Stimulated activated CD4-positive, alpha-beta T cell treated with anti-CD3 and anti-CD28 coated beads, Interleukin-12 subunit alpha, Interleukin-12 subunit beta, amount 100 ng/mL, for 24 hours (primary cell): ENCODE measurements at regions not wholly inside any gene's neighbourhood (a gene's known extent, or its start where the extent isn't known, plus 50 kb on each side); places are given as distances from the start of the nearest gene placed in this dataset.

Experiments
- DNase-seq, 2 experiments: peaks; one replicate each; pipeline ENCODE4 v3.0.0-alpha.2; 2020; ENCODE audit warnings: low read depth in 2 of 2

DNA sequence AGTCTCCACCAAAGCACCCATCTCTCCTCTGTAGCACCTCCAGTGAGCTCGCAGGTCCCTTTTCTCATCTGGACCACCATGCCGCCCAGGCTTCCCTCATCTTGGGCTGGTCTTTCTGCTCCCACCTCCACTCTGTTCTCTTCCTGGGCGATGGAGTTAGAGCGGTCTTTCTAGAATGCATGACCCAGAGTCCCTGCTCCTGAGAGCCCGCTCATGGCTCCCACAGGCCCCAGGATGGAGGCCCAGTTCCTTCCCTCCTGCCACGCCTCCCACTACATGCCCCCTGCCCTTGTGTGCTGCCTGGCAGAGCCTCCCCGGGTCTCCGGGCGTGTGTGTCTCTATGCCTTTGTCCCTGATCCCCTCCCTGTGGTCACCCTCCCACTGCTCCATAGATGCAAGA lies 100.7 kb upstream of the RTL1 start:
- DNase-seq = no peak

DNA sequence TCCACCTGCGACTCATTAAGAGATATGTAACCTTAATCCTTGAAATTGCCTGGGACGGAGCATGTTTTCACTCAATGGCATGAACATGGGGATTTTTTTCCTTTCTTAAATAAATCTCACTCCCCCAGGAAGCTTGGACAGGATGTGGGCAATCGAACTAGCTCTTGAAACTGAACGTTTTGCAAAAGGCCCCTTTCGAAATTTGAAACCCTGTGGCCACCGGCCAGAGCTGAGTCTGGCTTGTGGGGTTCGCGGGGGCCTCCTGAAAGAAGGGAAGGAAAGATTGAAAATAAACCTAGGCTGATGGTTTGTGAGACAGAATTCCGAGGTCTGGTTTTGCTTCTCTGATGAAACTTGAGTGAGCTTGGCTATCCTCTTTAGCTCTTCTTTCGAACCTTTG lies 101.4 kb upstream of the RTL1 start:
- DNase-seq = no peak

DNA sequence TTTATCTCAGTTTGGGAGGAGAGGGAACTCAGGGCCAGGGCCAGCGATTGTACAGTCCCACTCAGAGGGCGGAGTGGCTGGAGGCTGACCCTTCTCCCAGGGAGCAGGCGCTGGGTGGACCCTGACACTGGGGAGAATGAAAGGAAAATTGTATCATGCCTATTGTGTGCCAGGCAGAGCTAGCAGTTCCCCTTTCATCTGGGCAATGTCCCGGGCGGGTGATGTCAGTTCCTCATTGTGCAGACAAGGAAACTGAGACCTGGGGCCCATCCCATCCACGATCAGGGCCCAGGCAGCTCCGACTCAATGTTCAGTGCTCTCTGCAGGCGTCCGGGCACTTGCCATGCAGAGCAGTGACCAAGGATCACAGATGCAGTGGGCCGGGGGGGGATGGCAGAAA lies 101.9 kb upstream of the RTL1 start:
- no peak for DNase-seq

DNA sequence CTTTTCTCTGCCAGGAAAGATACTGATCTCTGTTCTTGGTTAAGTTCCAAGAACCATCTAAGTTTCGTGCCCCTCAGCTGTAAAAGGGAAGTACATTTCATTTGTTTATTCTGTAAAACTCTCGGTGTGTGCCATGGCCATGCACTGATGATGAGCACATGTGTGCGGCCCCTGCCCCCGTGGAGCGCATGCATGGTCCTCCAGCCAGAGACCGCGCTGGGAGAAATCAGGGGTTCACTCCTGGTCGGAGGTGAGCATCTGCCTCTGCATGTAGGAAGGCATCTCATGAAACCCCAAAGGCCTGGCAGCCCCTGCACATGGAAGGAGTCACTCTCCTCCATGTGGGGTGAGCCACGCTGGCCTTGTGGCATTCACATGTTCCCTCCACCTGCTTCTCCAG lies 102.5 kb upstream of the RTL1 start:
- DNase-seq = no peak

DNA sequence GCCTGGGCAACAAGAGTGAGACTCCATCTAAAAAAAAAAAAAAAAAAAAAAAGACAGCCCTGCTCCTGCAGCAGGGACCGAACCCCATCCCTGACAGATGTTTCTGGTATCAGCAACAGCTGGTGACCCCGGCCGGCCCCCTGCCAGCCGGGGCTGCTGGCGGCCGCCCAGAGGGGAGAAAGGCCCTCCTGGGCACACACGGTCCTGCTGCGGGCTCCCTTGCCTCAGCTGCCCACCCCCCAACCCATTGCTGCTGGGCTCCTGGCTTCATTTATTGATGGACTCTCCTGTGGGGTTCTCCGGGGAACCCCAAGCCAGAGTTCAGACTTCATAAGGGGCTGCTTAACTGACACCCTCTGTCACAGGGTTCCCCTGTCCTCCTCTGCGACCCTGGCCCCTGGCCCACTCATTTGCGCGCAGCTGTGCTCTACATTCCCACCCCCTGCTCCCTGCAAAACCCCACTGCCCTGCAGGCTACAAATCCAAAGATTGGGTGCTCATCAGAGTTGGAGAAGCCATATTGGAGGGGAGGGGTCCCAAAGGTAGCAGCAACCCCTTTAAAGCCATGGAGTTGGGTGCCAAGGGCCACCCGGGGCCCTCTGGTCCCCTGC lies 103.6 kb upstream of the RTL1 start:
- no peak for DNase-seq

DNA sequence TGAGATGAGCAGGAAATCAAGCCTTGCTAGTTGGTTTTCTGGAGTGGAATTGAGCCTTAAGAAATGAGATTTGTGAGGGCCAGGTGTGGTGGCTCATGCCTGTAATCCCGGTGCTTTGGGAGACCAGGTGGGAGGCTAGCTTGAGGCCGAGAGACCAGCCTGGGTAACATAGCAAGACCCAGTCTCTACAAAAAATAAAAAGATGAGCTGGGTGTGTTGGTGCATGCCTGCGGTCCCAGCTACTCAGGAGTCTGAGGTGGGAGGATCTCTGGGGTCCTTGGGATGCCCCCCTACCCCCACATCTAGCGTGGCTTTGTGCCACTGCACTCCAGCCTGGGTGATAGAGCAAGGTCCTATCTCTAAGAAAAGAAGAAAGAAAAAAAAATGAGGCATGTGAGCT lies 104.2 kb upstream of the RTL1 start:
- DNase-seq = no peak

DNA sequence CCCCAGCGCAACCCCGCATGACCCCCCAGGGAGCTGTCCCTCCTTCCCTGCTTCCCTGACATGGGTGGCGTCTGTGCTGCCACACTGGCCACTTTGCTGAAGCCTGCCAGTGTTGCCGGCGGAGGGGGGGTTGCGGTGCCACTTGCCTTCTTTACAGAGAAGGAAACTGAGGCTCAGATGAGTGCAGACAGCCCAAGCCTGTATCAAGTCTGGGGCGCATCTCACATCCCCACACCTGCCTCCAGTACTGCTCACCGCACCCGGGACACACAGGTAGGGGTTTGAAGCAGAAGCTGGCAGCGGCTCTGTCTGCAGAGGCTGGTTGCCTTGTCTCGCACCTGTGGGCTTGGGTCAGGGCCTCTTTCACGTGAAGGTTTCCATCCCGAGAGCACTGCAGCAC lies 104.7 kb upstream of the RTL1 start:
- DNase-seq = no peak

DNA sequence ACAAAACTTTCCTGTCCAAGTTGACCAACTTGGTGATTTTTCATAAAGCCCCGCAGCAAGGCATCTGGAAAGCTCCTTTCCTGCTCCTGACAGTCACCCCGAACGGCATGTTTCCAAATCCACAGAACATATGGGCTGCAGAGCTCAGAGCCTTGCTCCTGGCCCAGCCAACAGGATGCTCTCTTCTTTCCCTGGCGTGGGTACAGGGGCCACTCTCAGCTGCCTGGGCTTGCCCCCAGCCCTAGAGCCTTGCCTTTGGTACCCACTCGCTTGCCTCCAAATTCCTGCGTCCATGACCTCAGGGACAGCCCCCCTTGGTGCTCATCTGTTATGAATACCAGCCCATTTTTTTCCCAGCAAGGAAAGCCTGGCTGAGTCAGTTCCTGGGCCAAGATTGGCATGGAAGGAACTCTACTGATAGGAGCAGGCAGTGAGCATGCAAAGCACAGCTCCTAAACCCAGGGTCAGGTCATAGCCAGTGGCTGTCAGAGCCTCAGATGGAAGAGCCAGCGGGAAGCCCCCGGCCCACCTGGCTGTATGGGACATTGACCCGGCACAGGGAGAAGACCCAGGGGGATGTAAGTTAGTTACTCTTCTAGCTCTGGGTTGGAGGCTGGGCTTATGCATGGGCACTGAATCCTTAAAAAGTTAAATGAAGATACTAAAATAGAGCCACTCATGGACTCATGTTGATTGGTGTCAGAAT lies 105.3 kb upstream of the RTL1 start:
- DNase-seq = no peak

DNA sequence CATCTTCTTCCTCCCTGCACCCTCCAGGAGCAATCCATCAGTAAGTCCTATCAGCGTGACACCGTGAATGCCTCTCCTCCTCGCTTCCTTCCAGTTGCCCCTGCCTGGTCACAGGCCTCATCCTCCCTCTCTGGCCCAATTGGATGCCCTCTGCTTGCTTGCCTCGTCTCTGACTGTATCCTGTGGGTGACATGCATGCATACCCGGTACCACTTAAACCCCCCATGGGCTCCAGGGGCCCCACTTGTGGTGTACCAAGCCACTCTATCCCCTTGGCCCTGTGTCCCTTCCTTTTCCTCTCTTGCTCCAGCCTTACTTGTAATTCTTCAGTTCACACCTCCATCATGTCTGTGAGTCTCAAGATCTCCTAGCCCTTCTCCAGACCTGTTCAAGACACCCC lies 106.0 kb upstream of the RTL1 start:
- DNase-seq = no peak

DNA sequence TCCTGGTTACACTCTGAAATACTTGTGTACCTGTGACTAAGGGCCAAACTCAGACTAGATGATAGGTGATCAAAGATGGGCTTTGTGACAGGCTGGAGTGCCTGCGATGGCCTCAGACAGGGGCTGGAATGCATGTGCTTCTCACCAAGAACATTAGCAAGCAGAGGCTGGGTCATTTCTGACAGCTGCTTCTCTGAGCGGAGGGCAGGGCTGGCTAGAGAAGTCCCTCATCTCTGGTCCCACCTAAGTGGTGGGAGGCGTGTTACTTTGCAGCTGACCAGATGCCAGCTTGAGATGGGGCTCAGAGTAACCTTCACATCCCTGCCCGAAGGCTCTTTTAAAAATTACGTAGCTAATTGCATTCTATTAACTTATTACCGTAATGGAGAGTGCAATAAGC lies 106.8 kb upstream of the RTL1 start:
- DNase-seq = no peak

DNA sequence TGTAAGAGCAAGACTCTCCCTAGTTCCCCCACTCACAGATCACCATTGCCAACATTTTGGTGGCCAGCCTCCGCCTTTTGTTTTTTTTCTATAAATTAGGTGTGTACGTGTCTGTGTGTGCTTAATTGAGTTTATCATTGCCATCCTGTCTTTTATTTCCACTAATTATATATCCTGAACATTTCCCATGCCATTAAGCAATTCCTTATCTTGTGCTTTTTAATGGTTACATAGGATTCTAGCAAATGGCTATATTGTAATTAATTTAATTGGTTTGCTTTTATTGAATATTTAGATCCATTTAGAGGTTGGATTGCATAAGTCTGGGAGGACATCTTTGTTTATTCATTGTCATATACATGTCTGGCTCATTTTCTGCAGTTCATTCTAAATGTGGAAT lies 107.3 kb upstream of the RTL1 start:
- no peak for DNase-seq

DNA sequence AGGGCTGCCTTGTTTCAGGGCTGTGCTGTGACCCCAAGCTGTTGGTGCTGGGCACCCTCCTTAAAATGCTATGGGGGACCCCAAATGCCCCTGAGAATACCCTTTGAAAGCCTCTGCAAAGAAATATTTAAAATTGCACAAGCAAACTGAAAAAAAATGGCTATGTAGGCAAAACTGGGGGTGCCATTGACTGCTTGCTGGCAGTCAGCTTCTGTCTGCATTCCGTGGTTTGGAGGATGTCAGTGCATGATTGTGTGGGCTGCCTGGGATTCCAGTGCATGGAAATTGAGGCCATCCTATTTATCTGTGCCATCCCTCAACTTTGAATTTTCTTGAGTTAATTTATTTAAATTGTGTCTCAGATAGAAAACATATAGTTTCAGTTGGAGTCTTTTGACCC lies 113.7 kb upstream of the RTL1 start:
- DNase-seq = no peak

DNA sequence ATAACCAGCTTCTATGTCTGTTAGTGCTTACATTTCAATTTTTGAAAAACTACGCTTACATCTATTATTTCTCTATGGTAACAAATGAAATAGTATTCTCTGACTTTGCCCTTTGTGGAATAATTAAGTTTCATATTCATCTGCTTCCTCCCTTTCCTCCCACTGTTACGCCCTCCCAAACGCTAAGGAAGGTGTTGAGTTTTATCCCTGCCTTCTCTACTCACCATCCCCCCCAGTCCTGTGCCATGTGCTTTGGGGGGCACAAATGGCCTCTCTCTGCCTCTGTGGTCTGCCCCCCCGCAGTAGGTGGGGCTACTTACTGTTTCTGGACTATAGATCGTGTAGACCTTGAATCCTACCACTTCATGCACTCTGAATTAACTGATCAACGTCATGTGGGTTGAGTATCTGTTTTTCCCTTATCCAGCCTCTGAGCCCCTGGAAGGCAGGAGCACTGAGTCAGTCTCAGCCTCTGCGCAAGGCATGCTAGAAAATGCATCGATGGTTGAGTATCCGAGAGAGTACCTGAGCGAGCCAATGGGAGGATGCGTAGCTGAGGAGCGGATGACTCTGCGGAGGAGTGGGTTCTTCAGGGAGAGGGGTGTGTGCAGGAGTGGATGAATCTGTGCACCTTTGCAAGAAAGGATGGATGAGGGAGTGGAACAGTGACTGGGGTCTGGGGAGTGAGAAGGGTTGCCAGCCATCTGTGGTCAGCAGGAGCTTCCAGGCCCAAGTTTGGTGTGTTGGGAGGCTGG lies 114.5 kb upstream of the RTL1 start:
- DNase-seq = no peak

DNA sequence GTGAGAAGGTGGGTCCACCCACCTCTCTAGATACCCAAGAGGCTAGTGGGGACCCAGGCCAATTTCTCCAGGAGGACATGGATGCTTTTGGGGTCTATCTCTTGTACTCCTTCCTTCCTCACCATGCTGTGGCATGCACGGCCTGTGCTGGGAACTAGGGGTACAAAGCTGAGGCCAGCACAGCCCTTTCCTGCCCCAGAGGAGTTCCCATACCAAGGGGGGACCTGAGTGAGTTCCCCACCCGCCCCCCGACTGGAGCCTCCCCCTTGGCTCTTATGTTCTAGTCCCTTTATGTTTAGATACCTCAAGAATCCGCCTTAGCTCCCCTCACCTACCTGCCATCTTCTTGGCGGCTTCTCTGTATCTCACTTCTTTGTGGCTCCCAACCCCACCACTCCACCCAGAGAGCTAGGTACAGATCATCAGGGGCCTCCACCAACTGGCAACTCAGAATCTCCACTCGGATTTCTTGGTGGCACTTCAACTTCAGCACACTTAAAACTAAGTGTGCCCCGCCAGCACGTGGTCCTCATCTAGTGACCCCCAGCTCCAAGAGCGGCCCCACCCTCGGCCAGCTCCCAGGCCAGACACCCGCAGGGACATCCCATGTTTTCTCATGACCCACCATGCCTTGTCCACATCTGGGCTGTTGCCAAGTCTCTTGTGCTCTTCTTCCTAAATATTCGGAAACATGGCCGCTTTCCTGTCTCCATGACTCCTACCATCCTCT lies 115.2 kb upstream of the RTL1 start:
- no peak for DNase-seq

DNA sequence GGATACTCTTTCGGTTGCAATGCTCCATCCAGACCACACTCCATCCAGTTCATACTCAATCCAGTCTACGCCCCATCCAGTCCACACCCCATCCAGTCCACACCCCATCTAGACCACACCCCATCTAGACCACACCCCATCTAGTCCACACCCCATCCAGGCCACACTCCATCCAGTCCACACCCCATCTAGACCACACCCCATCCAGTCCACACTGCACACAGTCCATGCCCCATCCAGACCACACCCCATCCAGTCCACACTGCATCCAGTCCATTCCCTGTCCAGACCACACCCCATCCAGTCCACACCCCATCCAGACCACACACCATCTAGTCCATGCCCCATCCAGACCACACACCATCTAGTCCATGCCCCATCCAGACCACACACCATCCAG lies 116.0 kb upstream of the RTL1 start:
- no peak for DNase-seq

DNA sequence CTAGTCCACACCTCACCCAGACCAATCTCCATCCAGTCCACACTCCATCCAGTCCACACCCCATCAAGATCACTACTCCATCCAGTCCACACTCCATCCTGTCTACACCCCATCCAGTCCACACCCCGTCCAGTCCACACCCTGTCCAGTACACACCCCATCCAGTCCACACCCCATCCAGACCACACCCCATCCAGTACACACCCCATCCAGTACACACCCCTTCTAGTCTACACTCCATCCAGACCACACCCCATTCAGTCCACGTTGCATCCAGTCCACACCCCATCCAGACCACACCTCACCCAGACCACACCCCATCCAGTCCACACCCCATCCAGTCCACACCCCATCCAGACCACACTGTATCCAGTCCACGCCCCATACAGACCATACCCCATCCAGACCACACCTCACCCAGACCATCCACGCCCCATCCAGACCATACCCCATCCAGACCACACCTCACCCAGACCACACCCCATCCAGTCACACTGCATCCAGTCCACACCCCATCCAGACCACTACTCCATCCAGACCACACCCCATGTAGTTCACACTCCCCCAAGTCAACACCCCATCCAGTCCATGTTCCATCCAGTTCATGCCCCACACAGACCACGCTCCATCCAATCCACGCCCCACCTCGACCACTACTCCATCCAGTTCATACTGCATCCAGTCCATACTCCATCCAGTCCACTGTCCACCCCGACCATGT lies 116.6 kb upstream of the RTL1 start:
- DNase-seq = no peak

DNA sequence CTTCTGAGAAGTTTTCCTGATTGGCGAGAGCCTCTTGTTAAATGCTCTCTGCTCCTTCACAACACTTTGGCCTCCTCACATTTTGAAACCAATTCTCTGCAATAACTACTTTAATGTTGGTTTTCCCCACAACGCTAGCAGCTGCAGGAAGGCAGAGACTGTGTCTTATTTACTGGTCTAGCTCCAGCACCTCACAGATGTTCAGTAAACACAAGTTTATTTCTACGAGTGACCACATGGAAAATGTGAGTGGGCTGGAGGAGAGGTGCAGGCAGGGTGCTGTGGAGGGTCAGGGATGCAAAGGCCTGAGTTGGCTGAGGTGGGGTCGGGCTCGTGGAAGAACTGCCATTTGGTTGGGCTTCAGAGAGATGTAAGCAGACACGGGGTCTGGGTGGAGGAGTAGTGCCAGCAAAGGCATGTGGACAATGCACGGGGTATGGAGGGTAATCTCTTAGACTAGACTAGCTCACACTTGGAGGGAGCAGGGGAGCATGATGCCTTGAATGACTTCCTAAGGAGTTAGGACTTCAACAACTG lies 117.4 kb upstream of the RTL1 start:
- no peak for DNase-seq

DNA sequence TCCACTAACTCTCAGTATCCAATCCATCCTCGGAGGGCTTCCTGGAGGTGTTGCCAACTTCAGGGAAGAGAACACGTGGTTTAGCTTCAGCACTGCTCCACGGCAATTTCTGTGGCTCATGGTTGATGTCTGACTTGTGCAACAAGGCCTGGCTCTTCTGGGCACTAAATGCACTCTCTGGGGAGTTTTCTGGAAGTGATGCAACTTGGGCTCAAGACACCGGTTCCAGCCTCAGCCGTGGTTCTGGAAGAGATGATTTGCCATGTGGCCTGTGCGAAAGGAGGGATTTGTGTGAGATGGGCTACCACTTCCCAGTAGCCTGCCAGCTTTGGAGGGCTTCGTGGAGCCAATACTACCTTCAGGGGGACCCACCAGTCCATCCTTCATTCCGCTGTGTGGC lies 118.6 kb upstream of the RTL1 start:
- DNase-seq = no peak

DNA sequence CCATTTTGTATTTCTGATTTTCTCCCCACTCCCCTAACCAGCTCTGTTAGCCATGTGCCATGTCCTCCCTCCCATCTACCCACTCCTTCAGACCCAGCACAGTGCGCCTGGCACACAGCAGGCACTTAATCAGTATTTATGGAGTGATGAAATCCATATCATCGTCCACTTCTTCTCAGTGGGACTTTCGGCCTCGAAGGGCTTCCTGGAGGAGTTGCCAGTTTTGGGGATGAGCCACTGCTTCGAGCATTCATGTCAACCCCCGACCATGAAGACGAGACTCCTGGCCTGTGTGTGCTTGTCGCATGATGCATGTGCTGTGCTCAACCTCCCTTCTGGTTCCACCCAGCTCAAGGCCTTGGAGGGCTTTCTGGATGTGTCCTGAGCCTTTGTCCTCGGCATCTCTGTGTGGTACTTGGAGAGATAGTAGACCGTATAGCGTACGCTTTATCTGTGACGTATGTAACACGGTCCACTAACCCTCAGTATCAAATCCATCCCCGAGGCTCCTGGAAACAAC lies 119.5 kb upstream of the RTL1 start:
- no peak for DNase-seq

DNA sequence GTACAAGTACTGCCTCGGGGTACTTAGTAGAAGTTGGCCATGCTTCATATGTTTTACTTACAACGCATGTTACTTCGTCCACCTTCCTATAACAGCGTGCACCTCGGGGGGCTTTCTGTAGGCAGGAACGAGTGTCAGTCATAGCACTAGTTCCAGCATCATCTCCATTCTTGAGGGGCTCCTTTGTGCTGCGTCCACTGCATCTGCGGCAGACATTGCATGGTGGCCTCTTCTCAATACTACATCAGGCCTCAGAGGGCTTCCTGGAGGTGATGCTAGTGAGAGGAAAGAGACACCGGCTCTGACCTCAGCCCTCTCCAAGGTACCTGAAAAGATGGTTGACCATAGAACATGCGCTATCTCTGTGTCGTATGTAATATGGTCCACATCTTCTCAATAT lies 121.2 kb upstream of the RTL1 start:
- no peak for DNase-seq

DNA sequence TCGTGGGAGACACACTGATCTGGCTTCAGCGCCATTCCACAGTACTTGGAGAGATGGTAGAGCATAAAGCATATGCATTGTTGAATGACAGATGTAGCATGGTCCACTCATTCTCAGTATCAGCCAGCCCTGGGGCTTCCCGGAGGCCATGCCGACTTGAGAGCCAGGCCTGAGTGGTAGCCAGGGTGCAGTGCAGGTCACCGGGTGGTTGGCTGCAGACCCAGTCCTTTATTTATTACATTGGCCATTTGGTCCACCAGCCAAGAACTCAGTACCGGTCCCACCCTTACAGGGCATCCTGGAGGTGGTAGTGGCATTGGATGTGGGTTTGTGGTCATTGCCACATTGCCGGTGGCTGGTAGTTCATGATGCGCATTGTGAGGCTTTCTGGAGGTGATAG lies 121.6 kb upstream of the RTL1 start:
- no peak for DNase-seq
